ENCODE measurements at regions not wholly inside any gene's neighbourhood (a gene's known extent, or its start where the extent isn't known, plus 50 kb on each side); places are given as distances from the start of the nearest gene placed in this dataset.

DNA sequence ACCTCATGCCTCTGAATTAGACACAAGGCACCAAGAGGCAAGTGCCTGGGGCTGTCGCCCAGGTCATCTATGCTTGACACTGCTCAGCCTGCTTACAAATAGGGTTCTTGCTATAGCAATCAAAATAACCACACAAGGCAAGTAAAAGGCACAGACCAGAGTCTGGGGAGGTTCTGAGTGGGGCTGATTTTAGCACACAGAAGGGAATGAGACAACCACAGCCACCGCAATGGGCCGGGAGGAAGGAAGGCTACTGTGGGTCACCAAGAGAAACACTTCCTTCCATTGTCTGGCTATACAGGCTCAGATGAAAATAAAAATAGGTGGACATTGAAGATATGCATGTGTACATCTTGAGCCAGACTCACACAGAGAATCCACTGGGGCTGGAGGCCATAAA, 159.1 kb downstream of the DLEU7 start:
- no peak for DNase-seq (ENCODE audit: low read depth)

DNA sequence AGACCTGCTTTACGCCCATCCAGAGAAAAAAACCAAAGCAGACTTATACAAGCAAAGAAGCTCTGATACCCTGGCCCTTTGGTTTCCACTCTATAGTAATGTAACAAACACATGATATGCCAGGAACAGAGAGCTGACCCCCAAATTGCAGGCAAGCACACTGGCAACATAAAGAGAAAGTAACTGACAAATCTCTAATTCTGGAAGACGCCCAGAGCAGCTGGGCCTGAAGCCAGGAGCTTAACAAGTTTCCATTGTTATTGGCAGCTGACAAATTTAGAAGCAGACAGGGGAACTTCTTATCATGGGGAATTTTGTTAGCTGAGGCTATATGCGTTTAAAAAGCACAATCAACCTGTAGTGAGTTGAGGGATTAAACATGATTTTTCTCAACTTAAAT, 158.0 kb downstream of the DLEU7 start:
- peak; percentile 65 for DNase-seq (ENCODE audit: low read depth)

DNA sequence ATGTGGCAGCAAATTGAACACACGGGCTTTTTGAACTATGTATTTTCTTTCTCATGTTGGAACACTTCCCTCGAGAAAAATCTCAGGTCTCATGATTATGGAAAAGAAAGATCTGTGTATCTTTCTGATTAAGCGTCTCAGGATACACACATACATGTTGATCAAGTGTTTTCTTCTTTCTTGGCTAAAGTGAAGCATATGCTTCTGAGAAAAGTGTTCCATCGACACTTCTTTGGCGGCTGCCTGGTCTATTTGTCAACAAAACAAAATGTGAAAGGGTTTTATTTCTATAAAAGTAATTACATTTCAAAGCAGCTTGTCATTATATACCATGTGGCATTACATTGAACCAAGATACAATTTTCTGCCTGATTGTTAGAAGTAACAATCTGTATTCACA, 157.5 kb downstream of the DLEU7 start:
- no peak for DNase-seq (ENCODE audit: low read depth)

DNA sequence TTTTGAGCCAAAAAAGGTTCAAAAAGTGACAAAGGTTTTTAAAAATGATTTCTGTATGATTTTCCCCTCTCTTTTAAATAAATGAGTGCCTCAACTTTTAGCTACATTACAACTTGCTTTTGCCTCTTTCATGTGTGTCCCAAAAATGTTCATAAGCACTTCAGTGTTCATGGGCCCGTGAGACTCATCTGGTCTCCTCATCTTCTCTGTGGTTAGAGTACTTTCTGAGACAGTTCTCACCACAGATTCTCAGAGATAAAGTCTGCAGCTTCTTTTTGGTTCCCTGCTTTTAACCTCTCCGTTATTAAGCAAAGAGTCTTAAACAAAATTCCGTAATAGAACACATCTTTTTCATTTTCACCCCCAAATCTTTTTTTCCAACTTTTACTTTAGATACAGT, 156.9 kb downstream of the DLEU7 start:
- DNase-seq (ENCODE audit: low read depth): no peak

DNA sequence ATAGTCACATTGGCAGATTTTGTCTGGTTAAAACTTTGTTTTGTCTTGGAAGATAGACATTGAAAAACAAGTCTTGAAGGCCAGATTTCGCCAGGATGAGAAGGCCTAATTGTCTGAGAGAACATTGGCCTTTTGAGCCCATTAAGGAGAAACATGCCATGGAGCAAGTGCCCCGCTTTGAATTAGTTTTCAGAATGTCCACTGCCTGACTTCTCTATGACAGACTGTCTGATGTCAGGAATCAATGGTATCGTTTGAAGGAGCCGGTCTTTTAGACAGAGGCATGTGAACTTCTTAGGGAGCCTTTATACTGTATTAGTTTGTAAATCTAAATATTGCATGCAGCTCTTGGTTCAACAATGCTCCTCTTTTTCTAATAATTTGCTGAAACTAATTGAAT, 155.9 kb downstream of the DLEU7 start:
- DNase-seq (ENCODE audit: low read depth): no peak

DNA sequence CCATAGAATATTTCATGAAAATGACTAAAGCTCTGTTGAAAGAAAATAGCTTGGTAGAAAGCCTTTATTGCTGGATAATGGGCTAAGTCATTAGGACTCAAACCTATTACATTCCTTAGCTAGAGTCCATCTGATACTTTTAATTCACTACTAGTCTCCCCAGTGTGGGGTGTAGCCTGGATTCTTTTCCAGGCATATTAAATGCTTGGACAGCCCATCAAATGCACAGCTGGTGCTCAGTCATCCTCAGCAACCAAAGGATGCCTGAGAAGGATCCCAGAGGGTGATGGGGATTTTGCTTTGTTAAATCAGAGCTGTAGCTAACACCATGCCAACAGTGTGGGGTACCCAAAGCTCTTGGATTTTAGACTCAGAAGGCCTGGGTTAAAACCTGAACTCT, 153.5 kb downstream of the DLEU7 start:
- no peak for DNase-seq (ENCODE audit: low read depth)

DNA sequence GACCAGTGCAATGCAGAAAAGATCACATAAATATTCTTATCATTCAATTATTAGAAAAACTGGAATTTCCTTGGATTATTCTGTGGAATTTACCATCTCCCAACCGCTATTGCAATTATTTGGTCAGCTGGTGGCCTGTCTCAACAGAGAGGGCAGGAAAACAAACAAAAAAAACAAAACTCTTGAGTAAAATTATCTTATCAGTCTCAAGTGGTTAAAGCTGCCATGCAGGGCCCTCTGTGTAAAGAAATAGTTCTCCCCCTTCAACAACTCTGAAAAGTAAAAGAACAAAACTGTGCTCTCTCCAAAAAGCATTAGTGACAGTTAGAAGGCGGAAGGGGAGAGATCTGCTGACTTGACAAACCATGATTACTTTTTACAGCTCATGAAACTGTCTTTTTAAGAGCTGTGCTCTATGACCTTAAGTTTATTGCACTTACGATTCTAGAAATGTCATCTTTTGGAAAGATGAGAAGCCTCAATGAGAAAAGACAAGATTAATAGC, 152.3 kb downstream of the DLEU7 start:
- DNase-seq (ENCODE audit: low read depth): no peak

DNA sequence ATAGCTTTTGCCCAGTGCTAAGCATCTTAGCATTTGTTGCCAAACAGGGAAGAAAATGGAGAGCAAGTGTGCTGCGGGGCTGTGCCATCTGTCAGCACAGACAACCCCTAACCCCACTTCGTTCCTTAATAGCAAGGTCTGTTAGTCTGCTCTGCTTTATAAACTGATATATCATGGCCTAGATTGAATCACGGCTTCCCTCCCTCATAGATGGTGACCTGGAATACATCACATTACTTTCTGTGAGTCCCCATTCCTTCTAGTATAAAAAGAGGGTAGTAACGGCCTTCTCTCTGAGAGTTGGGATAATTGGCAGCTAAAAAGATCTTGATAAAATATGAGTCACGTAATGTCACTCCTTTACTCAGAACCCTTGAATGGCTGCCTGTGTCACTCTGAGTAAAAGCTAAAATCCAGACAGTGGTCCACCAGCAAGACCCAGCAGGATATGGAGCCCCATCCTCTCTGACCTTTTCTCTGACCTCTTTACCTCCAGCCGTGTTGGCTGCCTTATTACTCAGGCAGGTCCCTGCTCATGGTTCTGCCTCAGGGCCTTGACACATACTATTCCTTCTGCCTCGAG, 151.7 kb downstream of the DLEU7 start:
- DNase-seq (ENCODE audit: low read depth): no peak

DNA sequence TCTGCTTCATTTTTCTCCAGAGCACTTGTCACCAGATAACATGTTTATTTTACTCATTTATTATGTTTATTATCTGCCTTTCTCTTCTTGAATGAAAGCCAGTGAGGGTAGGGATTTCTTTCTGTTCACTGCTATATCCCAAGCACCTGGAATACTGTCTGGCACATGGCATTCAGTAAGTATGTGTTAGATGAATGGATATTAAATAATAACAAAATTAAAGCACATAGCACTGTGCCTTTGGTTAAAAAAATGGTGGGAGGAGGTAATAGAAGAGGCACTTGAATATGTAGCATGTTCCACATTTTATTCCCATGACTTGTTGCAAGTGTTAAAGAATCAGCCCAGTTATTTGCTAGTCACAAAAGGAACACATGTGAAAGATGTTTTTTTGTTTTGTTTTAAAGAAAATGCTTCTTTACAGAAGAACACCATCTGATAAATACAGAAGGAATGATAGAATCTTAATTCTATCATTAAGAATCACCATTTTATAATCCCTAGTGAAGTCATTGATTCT, 151.0 kb downstream of the DLEU7 start:
- no peak for DNase-seq (ENCODE audit: low read depth)

DNA sequence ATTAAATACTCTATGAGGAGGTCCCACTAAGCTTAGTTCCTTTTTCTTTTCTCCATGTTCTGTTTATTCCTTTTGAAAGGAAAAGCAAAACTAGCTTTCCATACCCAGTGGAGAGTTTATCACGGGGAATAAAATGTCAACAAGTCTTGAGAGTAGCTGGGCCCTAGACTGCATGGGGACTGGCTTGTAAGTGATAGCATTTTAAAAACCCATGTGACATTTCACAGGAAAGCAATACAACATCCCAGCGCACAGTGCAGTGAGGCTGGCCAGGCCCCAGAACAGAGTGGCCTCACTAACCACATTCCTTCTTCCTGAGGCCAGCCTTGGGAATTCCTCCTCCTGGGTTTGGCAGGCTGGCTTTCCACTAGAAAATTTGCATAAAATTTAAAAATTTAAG, 149.8 kb downstream of the DLEU7 start:
- no peak for DNase-seq (ENCODE audit: low read depth)

DNA sequence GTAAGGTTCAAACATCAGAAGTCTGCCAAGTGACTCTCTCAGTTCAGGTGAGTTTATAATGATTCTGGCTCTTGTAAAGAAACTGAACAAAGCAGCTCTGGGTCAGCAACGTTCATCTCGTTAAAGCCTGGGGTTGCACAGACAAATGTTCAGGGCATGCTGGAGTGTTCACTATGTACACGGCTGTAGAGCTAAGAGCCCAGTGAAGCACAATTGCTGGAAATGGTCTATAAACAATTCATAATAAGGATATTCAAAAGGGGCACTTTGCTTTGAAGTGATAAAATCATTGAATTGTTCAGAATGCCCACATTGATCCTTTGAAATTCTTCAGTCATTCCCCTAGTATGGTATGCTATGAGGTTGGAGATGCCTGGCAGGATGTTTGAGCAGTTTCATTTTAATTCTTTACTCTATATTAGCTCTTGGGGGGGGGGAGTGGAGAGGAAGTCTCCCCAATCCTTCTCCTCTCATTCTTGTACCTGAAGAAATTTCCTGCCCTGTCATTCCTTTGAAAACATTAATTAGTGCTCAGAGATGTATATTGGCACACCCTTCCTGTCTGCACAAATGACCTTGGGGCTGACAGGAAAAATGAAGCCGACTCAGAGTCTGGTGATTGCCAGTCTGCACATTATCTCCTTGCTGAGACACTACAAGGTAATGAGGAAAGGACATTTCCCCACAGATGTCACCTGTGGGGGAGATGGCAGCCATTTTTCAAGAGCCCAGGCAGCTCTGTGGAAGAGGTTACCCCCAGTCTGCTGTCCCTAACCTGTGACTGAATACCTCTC, 145.5 kb downstream of the DLEU7 start:
- DNase-seq (ENCODE audit: low read depth): no peak

DNA sequence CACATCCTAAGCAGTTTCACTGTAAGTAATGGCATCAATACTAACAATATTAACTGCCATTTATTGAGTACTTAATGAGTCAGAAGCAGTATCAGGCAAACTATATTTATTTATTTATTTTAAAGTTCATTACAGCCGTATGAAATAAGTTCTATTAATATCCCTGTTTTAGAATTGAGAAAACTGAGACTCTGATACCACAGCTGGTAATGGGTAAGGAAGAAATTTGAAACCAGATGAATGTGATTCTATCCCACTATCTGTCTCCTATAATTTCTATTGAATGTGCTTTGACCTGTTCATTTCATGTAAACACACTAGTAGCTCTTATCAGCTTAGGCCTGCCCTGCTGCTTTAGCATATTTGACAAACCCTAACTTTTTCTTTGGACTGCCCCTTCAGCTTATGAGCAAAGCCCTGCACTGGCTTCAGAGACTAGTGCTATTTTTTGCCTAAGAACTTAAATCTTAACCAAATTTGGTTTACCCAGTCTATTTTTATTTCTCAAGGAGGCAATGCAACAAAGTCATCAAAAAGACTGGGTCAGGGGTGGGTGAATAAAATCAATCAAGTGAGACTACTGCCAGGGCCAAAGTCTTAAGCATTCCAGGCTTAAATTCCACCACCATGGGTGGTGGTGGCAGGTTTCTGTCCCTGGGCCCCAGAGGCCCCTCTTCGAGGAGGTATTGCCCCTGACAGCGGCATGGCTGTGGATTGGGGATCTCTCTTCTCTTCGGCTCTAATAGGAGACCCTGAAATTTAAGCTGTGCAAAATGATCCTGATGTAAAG, 143.4 kb downstream of the DLEU7 start:
- DNase-seq (ENCODE audit: low read depth): no peak

DNA sequence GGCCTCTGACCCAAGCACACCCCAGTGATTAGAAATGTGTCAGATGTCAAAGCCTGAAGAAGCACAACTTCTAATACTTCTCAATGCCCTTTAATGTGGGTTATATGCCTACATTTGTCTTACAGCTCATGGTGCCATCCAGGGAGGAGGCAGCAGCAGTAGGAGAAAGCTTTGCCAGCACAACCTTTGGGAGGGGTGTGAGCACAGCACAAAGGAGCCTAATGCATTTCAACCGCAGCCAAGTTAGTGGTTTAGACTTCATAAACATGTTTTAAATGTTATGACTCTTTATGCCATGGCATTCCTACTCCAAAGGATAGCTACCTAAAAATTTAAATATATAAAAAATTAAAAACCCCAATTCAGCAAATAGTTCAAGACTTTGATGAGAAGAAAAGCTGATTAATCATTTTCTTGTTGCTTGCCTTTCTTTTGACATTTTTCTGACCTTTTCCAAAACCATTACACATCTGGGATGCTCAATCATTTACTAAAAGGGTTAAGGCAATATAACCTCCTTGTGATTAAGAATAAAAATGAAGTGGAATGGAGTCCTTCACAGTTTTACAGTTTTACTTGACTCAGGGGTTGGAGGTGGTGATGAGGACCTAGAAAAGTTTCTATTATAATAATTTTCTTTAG, 142.7 kb downstream of the DLEU7 start:
- DNase-seq (ENCODE audit: low read depth): no peak

DNA sequence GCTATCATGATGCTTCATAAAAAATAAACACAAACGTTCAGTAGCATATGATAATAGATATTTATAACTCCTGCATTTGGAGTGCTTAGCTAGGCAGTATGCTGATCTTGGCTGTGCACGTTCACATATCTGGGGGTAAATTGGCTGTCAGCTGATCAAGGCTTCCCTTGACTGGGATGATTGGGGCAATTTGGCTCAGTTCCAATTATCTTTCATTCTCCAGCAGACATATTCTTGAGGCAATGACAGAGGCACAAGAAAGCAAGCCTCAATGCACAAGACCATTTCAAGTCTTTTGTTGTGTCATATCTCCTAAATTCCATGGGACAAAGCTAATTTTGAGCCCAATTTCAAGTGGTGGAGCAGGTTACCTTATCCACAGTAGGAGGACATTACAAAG, 142.0 kb downstream of the DLEU7 start:
- DNase-seq (ENCODE audit: low read depth): no peak

DNA sequence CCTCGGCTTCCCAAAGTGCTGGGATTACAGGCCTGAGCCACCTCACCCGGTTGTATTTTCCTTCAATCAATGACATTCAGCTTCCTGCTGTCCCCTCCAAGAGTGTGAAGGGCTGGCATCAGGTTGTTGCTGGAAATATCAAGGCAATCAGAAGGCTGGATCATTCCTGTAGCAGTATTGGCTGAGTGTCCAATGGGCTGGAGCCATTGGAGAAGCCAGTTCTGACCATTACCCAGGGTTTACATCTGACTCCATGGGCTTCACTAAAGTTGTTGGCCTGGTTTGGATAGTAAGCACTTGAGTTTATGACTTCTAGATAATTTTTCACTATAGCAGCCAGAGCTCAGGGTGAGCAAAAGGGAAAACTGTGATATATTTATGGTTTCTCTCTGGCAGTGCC, 137.0 kb downstream of the DLEU7 start:
- no peak for DNase-seq (ENCODE audit: low read depth)

DNA sequence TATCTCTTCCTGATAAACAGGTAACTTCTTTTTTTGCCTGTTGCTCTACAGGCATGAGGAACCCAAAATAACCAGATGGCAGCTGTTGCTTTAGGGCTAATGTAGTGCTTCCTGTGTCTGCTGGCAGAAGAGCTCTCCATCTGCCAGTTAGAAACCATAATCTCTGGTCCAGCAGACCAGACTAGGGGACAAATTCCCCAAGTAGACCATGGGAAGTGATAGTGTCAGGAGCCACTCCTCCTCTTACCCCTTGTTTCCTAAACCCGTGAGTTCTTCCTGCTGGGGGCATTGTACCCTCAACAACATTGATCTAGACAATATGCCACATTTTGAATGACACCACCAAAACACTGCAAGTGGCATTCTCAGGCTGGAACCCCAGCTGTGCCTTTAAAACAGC, 135.9 kb downstream of the DLEU7 start:
- DNase-seq (ENCODE audit: low read depth): no peak

DNA sequence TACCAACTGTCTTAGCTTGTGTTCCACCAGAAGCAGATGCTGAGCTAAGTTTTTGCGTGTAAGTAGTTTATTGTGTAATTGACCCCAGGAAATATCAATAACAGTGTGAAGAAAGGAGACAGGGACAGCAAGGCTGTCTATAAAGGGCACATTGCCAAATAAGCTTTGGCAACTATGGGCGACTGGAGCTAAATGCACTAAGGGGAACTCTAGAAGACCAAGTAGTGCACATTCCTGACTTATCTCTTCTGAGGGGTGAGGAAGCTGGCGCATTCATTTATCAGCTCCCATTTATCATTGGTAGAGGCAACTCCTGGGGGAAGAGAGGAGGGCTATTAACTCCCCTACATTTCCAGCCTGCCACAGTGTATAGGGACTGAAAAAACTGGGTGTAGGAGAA, 135.0 kb downstream of the DLEU7 start:
- DNase-seq (ENCODE audit: low read depth): no peak

DNA sequence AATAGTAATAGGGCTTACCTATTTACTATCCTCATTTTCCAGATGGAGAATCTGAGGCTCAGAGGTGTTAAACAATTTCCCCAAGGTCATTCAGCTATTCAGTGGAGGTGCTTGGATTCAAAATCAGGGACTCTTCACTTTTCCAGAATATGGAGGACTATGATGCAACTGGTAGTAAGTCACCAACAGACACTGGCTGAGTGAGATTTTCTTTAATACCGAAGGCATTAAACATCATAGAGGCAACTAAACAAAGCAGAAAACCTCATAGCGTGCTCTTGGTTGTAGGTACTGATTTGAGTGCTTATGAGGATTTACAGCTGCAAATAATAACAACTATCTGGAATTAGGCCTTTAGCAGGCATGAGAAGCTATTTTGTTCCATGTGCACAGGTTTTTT, 134.4 kb downstream of the DLEU7 start:
- DNase-seq (ENCODE audit: low read depth): no peak

DNA sequence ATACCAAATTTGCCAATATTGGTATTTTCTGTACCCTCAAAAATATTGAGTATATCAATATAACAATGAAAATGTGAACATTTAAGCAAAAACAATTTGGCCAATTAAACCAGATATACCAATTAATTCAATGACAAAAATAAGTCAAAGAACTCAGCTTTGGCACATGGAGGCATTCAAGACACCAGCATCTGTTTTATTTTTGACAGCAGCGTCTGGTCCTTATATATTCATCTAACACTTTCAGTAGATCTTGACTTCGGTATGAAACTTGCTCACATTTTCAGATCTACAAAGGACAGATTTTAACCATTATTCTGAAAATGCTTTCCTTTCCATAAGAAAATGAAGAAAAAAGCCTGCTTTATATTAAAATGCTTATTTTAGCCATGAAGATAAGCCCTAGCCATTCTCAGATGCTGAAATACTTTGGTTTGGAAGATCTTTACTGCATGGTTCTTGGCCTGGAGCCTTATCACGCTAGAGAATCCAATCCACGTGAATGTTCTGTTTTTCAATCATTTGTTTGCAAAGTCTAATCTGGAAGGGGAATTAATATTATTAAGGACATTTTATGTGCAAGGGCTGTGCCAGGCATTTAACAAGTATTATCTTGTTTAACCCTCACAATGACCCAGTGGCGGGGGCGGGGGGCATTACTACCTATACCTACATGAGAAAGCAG, 132.2 kb downstream of the DLEU7 start:
- DNase-seq (ENCODE audit: low read depth): no peak

DNA sequence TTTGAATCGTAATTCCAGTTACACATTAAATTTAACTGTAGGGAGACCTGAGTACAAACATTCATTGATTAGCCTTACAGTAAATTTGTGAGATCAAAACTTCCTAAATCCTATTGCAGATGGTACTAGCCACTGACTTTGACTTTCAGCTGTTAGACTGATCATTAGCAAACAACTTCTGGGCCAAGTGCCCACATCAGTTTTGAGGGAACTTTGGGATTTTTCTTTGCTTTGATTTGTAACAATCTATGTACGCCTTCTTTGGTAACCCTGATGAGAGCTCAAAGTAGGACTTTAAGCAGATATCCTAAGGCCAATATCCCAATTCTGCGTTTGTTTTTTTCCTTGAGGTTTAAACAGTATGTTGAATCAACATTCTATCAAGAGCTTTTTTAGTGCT, 131.5 kb downstream of the DLEU7 start:
- DNase-seq (ENCODE audit: low read depth): no peak

DNA sequence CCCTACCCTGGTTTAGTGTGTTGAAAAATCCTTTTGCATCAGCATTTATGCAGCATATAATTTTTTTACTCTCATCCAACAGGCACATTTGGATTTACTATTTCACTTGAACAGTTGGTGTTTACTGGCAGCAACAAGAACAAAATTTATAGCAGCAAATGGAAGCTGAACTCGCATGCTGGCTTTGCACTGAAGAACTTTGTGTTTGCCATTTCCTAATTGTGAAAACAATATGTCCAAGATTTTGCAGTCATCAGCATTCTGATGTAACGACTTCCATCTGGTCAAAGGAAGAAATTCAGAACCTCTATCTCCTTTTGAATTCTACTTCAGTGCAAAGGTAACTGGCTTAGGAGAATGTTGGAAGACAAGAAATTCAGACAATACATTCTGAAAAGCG, 131.0 kb downstream of the DLEU7 start:
- DNase-seq (ENCODE audit: low read depth): no peak

DNA sequence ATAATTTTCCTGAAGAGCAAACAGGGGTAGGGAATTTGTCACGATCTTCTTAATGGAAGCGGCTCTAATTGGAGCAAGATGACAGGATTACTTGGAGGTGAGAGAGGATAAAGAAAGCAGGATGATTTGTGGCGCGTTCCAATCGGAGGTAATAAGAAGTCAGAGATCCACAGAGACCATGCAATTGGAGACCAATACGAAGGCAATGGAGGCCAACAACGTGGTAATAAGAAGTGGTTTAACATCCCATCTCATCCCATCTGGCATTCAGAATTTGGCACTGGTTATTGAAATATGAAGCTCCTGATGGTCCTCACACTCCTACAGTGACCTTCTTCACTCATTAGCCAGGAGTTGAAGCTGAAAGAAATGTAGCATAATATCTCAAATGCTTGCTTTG, 130.6 kb downstream of the DLEU7 start:
- DNase-seq (ENCODE audit: low read depth): no peak
